OCI-LY7 (cell line): ENCODE measurements at regions not wholly inside any gene's neighbourhood (a gene's known extent, or its start where the extent isn't known, plus 50 kb on each side); places are given as distances from the start of the nearest gene placed in this dataset.

Experiments
- EZH2phosphoT487 ChIP-seq: fragments of 200-600 bp; sonication (generic); IDR thresholded peaks from 2 replicates; pipeline ENCODE4 v1.6.1; 2018; ENCODE audit warnings: low read depth, borderline replicate concordance, mild to moderate bottlenecking, mixed run types, antibody characterized with exemption, low read length, moderate library complexity, mixed read lengths
- TF ChIP-seq, protein P1 (sequence below): fragments of 200-600 bp; sonication (generic); conservative IDR thresholded peaks from 2 replicates; pipeline ENCODE4 v1.5.1; 2014; ENCODE audit warnings: mild to moderate bottlenecking, antibody characterized with exemption, low read length, moderate library complexity, mixed read lengths

GRCh38 chr13:75154331-75154730 lies 327.6 kb downstream of the TBC1D4 start:
- TF ChIP-seq, protein P1, sequence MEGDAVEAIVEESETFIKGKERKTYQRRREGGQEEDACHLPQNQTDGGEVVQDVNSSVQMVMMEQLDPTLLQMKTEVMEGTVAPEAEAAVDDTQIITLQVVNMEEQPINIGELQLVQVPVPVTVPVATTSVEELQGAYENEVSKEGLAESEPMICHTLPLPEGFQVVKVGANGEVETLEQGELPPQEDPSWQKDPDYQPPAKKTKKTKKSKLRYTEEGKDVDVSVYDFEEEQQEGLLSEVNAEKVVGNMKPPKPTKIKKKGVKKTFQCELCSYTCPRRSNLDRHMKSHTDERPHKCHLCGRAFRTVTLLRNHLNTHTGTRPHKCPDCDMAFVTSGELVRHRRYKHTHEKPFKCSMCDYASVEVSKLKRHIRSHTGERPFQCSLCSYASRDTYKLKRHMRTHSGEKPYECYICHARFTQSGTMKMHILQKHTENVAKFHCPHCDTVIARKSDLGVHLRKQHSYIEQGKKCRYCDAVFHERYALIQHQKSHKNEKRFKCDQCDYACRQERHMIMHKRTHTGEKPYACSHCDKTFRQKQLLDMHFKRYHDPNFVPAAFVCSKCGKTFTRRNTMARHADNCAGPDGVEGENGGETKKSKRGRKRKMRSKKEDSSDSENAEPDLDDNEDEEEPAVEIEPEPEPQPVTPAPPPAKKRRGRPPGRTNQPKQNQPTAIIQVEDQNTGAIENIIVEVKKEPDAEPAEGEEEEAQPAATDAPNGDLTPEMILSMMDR: no peak
- TF ChIP-seq EZH2phosphoT487: no peak
